HUES64 (cell line): ENCODE measurements at regions not wholly inside any gene's neighbourhood (a gene's known extent, or its start where the extent isn't known, plus 50 kb on each side); places are given as distances from the start of the nearest gene placed in this dataset.

Experiments
- H3K27ac ChIP-seq: 2 replicates; pipeline ENCODE4 v1.7.0; 2013; ENCODE audit warnings: low read depth, low read length, inconsistent platforms
- H3K27me3 ChIP-seq: 2 replicates; pipeline ENCODE4 v1.6.1; 2013; ENCODE audit warnings: mild to moderate bottlenecking, low read length; ENCODE audit not compliant: insufficient read depth
- H3K36me3 ChIP-seq: 2 replicates; pipeline ENCODE4 v1.6.1; 2013; ENCODE audit warnings: mild to moderate bottlenecking, low read length; ENCODE audit not compliant: insufficient read depth
- H3K4me1 ChIP-seq: 2 replicates; pipeline ENCODE4 v1.6.1; 2013; ENCODE audit warnings: mild to moderate bottlenecking, low read length, moderate library complexity; ENCODE audit not compliant: insufficient read depth
- H3K4me3 ChIP-seq: 2 replicates; pipeline ENCODE4 v1.5.1; 2013; ENCODE audit warnings: mild to moderate bottlenecking, low read length, moderate library complexity
- H3K9ac ChIP-seq: 2 replicates; pipeline ENCODE4 v1.6.1; 2013; ENCODE audit warnings: mild to moderate bottlenecking, low read depth, low read length
- H3K9me3 ChIP-seq: 2 replicates; pipeline ENCODE4 v1.6.1; 2013; ENCODE audit warnings: low read depth, low read length; ENCODE audit not compliant: insufficient read depth
- WGBS: fragments of 150-250, 120-280 bp; methylation state at CpG from one replicate; pipeline ENCODE4 v1.1.7; 2013; ENCODE audit warnings: missing lambda C conversion rate; 5-methylcytosine and 5-hydroxymethylcytosine counted together

GRCh38 chr10:8520382-8520781 lies 465.9 kb downstream of the GATA3 start:
- no peak overlapping the region for H3K4me3 ChIP-seq
- 94% methylated on average over 1 of the region's 2 CpGs for WGBS

DNA sequence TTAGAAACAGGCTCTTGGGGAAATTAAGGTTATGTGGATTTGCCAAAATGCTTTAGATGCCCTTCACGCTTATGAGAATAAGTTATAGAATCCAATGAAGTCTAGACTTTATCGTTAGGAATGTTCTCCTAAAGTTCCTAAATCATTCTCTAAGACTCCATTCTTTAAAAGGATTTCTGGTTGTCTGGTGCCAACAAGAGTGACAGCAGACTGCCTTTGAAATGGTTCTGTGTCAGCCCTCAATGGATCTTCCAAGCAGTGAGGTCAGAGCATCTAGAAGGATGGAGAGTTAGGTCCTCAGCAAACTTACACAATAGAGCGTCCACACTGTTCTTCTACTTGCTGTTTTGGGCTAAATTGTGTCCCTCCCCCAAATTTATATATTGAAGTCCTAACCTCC lies 473.3 kb downstream of the GATA3 start:
- H3K4me3 ChIP-seq, result no peak overlapping the region
- H3K9ac ChIP-seq, result no peak overlapping the region
- H3K27me3 ChIP-seq, result no peaks in the 10 kb centered on the region
- H3K9me3 ChIP-seq, result no peaks in the 10 kb centered on the region
- H3K36me3 ChIP-seq, result no peaks in the 10 kb centered on the region
- WGBS, result 98% methylated on average over 3 of the region's 3 CpGs
- no peak overlapping the region for H3K27ac ChIP-seq
- H3K4me1 ChIP-seq, result no peaks in the 10 kb centered on the region

More at GRCh38 chr10:8520382-8520781, 465.9 kb downstream of the GATA3 start:
- Histone ChIP-seq H3K36me3 (no peaks in the 10 kb centered on the region), H3K27ac (no peak overlapping the region), H3K9ac (no peak overlapping the region), H3K4me1 (peaks cover 14% of the 10 kb centered on the region), H3K27me3 (no peaks in the 10 kb centered on the region), H3K9me3 (no peaks in the 10 kb centered on the region)

GRCh38 chr10:8531116-8531515 lies 476.6 kb downstream of the GATA3 start:
- Histone ChIP-seq H3K27me3 (no peaks in the 10 kb centered on the region), H3K36me3 (no peaks in the 10 kb centered on the region), H3K27ac (no peak overlapping the region), H3K4me1 (no peaks in the 10 kb centered on the region), H3K9me3 (no peaks in the 10 kb centered on the region), H3K9ac (no peak overlapping the region), H3K4me3 (no peak overlapping the region)
- WGBS, result 93% methylated on average over 8 of the region's 8 CpGs

- no peaks in the 10 kb centered on the region for H3K27me3 ChIP-seq
- no peak overlapping the region for H3K4me3 ChIP-seq
- no peaks in the 10 kb centered on the region for H3K4me1 ChIP-seq
- H3K36me3 ChIP-seq, result no peaks in the 10 kb centered on the region
- no peak overlapping the region for H3K9ac ChIP-seq
- no peaks in the 10 kb centered on the region for H3K9me3 ChIP-seq
- H3K27ac ChIP-seq, result no peak overlapping the region
Observed at GRCh38 chr10:8532647-8533046, 478.2 kb downstream of the GATA3 start.

- Histone ChIP-seq H3K36me3 (no peaks in the 10 kb centered on the region), H3K27ac (no peak overlapping the region), H3K27me3 (no peaks in the 10 kb centered on the region), H3K9me3 (no peaks in the 10 kb centered on the region), H3K9ac (no peak overlapping the region), H3K4me3 (no peak overlapping the region), H3K4me1 (no peaks in the 10 kb centered on the region)
- 93% methylated on average over 12 of the region's 12 CpGs for WGBS
Observed at GRCh38 chr10:8533462-8533861, 479.0 kb downstream of the GATA3 start.

DNA sequence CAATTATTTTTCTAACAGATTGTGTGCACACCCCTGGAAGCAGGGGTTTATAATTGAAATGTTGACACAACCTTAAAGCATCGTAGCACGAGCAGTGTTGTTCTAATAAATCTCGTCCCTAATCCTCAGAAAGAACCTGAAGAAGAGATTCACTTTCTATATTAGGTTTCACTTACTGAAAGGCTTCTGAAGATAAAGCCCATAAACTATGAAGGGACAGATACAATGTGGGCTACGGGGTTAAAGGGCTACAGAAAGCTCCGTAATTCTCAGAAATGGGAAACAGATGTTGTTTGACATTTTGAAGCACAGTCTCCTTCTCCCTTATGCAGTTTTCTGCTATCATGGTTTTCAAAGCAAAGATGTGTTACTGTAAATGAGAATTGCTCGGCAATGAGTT lies 479.6 kb downstream of the GATA3 start:
- H3K9me3 ChIP-seq, result no peaks in the 10 kb centered on the region
- no peaks in the 10 kb centered on the region for H3K4me1 ChIP-seq
- H3K27me3 ChIP-seq, result no peaks in the 10 kb centered on the region
- no peak overlapping the region for H3K9ac ChIP-seq
- H3K4me3 ChIP-seq, result no peak overlapping the region
- no peak overlapping the region for H3K27ac ChIP-seq
- 85% methylated on average over 6 of the region's 6 CpGs for WGBS
- H3K36me3 ChIP-seq, result no peaks in the 10 kb centered on the region

- no peaks in the 10 kb centered on the region for H3K4me1 ChIP-seq
- 83% methylated on average over 4 of the region's 4 CpGs for WGBS
- H3K4me3 ChIP-seq, result no peak overlapping the region
- no peaks in the 10 kb centered on the region for H3K27me3 ChIP-seq
- no peaks in the 10 kb centered on the region for H3K36me3 ChIP-seq
- H3K27ac ChIP-seq, result no peak overlapping the region
- no peak overlapping the region for H3K9ac ChIP-seq
- no peaks in the 10 kb centered on the region for H3K9me3 ChIP-seq
Observed at GRCh38 chr10:8534891-8535290, 480.4 kb downstream of the GATA3 start.

DNA sequence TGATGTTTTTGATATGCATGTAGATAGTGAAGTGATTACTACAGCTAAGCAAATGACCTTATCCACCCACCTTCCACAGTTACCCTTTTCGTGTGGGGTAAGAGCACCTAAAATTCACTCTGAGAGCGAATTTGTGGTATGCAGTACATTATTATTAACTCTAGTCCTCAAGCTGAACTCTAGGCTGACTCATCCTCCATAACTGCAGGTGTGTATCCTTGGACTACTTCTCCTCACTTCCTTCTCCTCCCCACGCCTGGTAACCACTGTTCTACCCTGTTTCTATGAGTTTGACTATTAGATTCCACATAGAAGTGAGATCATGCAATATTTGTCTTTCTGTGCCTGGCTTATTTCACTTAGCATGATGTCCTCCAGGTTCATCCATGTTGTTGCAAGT lies 484.6 kb downstream of the GATA3 start:
- H3K9me3 ChIP-seq, result no peaks in the 10 kb centered on the region

GRCh38 chr10:8543361-8544056 lies 489.0 kb downstream of the GATA3 start:
- Histone ChIP-seq H3K9ac (no peak overlapping the region), H3K27me3 (no peaks in the 10 kb centered on the region), H3K27ac (no peak overlapping the region), H3K9me3 (no peaks in the 10 kb centered on the region), H3K4me1 (no peaks in the 10 kb centered on the region), H3K4me3 (no peak overlapping the region), H3K36me3 (no peaks in the 10 kb centered on the region)
- 97% methylated on average over 3 of the region's 3 CpGs for WGBS

More for the DNA sequence above, 484.6 kb downstream of the GATA3 start:
- WGBS, result 58% methylated on average over 3 of the region's 3 CpGs
- H3K9ac ChIP-seq, result no peak overlapping the region
- H3K27ac ChIP-seq, result no peak overlapping the region
- H3K4me1 ChIP-seq, result no peaks in the 10 kb centered on the region
- H3K36me3 ChIP-seq, result no peaks in the 10 kb centered on the region
- H3K4me3 ChIP-seq, result no peak overlapping the region
- no peaks in the 10 kb centered on the region for H3K27me3 ChIP-seq

- Histone ChIP-seq H3K9ac (no peak overlapping the region), H3K4me3 (no peak overlapping the region), H3K27ac (no peak overlapping the region), H3K9me3 (no peaks in the 10 kb centered on the region), H3K27me3 (no peaks in the 10 kb centered on the region), H3K36me3 (no peaks in the 10 kb centered on the region), H3K4me1 (no peaks in the 10 kb centered on the region)
- WGBS, result 94% methylated on average over 2 of the region's 2 CpGs
Observed at GRCh38 chr10:8544057-8544380, 489.5 kb downstream of the GATA3 start.

- Histone ChIP-seq H3K9ac (no peak overlapping the region), H3K36me3 (no peaks in the 10 kb centered on the region), H3K9me3 (no peaks in the 10 kb centered on the region), H3K4me3 (no peak overlapping the region), H3K27ac (no peak overlapping the region), H3K4me1 (no peaks in the 10 kb centered on the region), H3K27me3 (no peaks in the 10 kb centered on the region)
- WGBS, result 96% methylated on average over 6 of the region's 6 CpGs
Observed at GRCh38 chr10:8544500-8544899, 490.0 kb downstream of the GATA3 start.

DNA sequence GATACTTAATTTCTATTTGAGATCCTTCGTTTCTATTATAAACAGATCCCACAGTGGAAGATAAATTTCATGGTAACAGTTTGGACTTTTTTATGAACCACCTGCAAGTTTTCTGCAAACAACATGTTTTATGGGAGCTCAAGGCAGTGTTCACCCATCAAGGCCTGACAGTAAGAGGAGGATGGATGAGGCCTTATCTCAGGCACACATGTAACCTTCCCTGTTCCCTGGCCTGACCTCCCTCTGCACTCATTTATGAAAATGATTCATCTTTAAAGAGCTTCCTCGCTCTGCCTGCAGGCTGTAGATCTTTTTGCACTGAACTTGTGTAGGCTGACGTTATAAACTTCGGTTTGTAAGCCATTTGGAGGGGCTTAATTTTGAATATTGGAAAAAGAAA lies 500.1 kb downstream of the GATA3 start:
- Histone ChIP-seq H3K9me3 (no peaks in the 10 kb centered on the region), H3K9ac (no peak overlapping the region), H3K27ac (no peak overlapping the region), H3K36me3 (no peaks in the 10 kb centered on the region), H3K4me3 (no peak overlapping the region), H3K4me1 (no peaks in the 10 kb centered on the region), H3K27me3 (no peaks in the 10 kb centered on the region)
- 90% methylated on average over 3 of the region's 4 CpGs for WGBS
